PFSK-1 (cell line): ENCODE measurements at regions not wholly inside any gene's neighbourhood (a gene's known extent, or its start where the extent isn't known, plus 50 kb on each side); places are given as distances from the start of the nearest gene placed in this dataset.

Experiments
- FOXP2 ChIP-seq: optimal IDR thresholded peaks from 2 replicates; pipeline ENCODE3; 2011; ENCODE audit warnings: borderline replicate concordance, control low read depth, inconsistent platforms; ENCODE audit not compliant: insufficient read depth; ENCODE audit errors: extremely low read length, extremely low read depth
- POLR2AphosphoS5 ChIP-seq: IDR thresholded peaks from 2 replicates; pipeline ENCODE4 v1.6.1; 2012; ENCODE audit warnings: low read depth, mild to moderate bottlenecking, control low read depth, low read length, moderate library complexity
- REST ChIP-seq, 2 experiments: IDR thresholded peaks; 2 replicates each; pipeline versions ENCODE4 v1.6.1 to v1.8.0; 2011 to 2012; ENCODE audit warnings: low read depth in 2 of 2, low read length in 2 of 2, control low read depth in 1 of 2, inconsistent platforms in 1 of 2, mild to moderate bottlenecking in 1 of 2, moderate library complexity in 1 of 2; ENCODE audit not compliant: insufficient read depth in 1 of 2
- SIN3A ChIP-seq: IDR thresholded peaks from 2 replicates; pipeline ENCODE4 v1.6.1; 2012; ENCODE audit warnings: mild to moderate bottlenecking, low read length, moderate library complexity, borderline replicate concordance; ENCODE audit not compliant: insufficient read depth
- TAF1 ChIP-seq: IDR thresholded peaks from 2 replicates; pipeline ENCODE4 v1.6.1; 2012; ENCODE audit warnings: low read length, control low read depth, borderline replicate concordance; ENCODE audit not compliant: insufficient read depth

GRCh38 chr3:27568393-27568792 is 84.2 kb upstream of the SLC4A7 start:
- TF ChIP-seq POLR2AphosphoS5 (no peak), SIN3A (no peak), FOXP2 (no peak), TAF1 (no peak), REST (IDR thresholded peaks at IDR 0.05; ENCODE audit: insufficient read depth in 1 of 2, low read depth in 2 of 2, low read length in 2 of 2) (no peak)

- TF ChIP-seq TAF1 (no peak), POLR2AphosphoS5 (no peak), FOXP2 (no peak), SIN3A (no peak), REST (IDR thresholded peaks at IDR 0.05; ENCODE audit: insufficient read depth in 1 of 2, low read depth in 2 of 2, low read length in 2 of 2) (no peak)
These were observed 83.1 kb upstream of the SLC4A7 start for GRCh38 chr3:27567251-27567650.

GRCh38 chr3:27565201-27565852 is 81.1 kb upstream of the SLC4A7 start:
- TF ChIP-seq REST (IDR thresholded peaks at IDR 0.05; ENCODE audit: insufficient read depth in 1 of 2, low read depth in 2 of 2, low read length in 2 of 2) (no peak), FOXP2 (no peak), SIN3A (no peak), TAF1 (no peak), POLR2AphosphoS5 (no peak)

- TF ChIP-seq TAF1 (no peak), POLR2AphosphoS5 (no peak), FOXP2 (no peak), REST (IDR thresholded peaks at IDR 0.05; ENCODE audit: insufficient read depth in 1 of 2, low read depth in 2 of 2, low read length in 2 of 2) (no peak), SIN3A (no peak)
These were observed 77.4 kb upstream of the SLC4A7 start for GRCh38 chr3:27561576-27561975.

DNA sequence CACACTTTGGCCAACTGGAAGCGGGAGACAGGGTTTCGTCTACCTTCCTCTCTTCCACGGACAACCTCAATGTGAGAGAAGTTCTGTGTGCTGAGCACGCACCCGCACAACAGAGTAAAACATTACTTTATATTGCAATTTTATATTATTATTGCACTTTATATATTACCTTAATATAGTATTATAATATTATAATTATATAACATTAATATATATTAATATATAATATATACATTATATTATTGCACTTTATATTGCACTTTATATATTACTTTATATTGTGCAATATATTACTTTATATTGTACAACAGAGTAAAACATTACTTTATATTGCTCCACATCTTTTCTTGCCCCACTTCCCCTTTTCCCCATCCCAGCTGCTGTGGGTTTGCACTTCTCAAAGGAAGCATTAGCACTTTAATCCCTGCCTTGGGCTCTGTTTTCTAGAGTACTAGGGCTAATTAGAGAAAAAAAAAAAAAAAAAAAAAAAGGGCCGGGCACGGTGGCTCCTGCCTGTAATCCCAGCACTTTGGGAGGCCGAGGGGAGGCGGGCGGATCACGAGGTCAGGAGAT is 76.4 kb upstream of the SLC4A7 start:
- no peak for TF ChIP-seq FOXP2
- TF ChIP-seq REST (IDR thresholded peaks at IDR 0.05; ENCODE audit: insufficient read depth in 1 of 2, low read depth in 2 of 2, low read length in 2 of 2): no peak
- TF ChIP-seq TAF1: no peak
- no peak for TF ChIP-seq SIN3A
- TF ChIP-seq POLR2AphosphoS5: no peak
